ENCODE measurements at regions not wholly inside any gene's neighbourhood (a gene's known extent, or its start where the extent isn't known, plus 50 kb on each side); places are given as distances from the start of the nearest gene placed in this dataset.
A peak's percentile ranks its signal among the peaks of the same experiment; 100 is the strongest.

DNA sequence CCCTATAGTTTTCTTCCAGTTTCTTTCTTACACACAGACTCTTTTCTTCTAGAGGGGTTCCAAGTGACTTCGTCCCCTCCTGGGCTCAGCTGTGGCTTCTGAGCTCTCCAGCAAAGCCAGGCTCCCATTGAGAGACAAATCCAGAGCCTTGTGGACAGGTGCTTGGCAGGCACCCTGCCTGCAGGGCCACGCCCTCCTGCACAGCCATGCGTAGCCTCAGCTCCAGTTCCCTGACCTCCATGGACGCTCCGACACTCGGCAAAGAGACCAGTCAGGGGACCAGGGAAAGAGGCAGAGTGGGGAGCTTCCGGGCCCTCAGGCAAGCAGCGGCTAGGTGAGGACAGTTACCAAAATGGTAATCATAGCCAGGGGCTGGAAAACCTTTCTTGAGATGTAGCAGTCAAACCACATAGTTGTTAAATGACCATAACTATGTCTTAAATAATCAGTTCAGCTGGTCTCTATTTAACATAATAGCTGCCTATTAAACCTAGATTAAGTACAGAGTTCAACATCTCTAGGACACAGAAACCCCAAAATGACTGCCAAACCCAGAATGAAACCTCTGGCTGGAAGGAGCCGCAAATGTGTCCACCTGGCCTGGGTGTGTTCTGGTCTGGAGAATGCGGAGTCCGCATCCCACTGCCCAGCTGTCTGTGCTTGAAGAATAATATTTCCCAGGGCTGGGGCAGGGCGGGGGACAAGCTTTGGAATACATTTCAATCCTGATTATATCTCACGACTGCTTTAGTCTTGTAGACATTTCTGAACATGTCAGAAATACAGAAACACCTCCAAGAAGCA is 69.3 kb upstream of the RGMA start:
- no peak for DNase-seq (ENCODE audit: low spot score)

DNA sequence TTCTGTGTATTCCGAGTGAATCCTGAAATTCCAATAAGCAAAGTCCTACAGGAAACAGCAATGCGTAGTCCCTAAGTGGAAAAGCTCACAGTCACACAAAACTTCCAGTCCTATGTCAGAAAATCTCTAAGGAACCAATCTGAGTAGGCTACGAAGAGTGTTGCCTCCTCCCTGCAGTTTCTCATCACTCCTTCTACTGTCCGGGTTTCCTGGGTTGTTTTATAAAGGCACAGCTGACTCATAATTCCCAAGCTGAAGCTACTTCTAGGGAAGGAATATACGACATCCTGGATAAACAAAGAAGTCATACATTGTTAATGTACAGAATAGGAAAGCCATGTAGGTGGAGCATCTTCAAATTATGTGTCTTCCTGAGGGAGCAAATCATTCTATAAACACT is 65.7 kb upstream of the RGMA start:
- H3K36me3 ChIP-seq (replicated peaks; ENCODE audit: insufficient read depth, low read depth), result no peaks in the 10 kb centered on the region
- no peaks in the 10 kb centered on the region for H3K4me1 ChIP-seq (ENCODE audit: insufficient read depth)
- H3K9me3 ChIP-seq (ENCODE audit: low read depth), result no peaks in the 10 kb centered on the region
- 77% methylated on average over 5 of the region's 5 CpGs for WGBS (ENCODE audit: low lambda C conversion rate, missing lambda C conversion rate)
- no peak for DNase-seq (ENCODE audit: low spot score)
- H4K20me1 ChIP-seq (ENCODE audit: insufficient read depth, poor library complexity, severe bottlenecking), result no peaks in the 10 kb centered on the region
- TF ChIP-seq EZH2phosphoT487 (IDR thresholded peaks at IDR 0.05; ENCODE audit: low read depth, severe bottlenecking, unreplicated experiment), result no peak
- TF ChIP-seq, protein P1, sequence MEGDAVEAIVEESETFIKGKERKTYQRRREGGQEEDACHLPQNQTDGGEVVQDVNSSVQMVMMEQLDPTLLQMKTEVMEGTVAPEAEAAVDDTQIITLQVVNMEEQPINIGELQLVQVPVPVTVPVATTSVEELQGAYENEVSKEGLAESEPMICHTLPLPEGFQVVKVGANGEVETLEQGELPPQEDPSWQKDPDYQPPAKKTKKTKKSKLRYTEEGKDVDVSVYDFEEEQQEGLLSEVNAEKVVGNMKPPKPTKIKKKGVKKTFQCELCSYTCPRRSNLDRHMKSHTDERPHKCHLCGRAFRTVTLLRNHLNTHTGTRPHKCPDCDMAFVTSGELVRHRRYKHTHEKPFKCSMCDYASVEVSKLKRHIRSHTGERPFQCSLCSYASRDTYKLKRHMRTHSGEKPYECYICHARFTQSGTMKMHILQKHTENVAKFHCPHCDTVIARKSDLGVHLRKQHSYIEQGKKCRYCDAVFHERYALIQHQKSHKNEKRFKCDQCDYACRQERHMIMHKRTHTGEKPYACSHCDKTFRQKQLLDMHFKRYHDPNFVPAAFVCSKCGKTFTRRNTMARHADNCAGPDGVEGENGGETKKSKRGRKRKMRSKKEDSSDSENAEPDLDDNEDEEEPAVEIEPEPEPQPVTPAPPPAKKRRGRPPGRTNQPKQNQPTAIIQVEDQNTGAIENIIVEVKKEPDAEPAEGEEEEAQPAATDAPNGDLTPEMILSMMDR (IDR thresholded peaks at IDR 0.05; ENCODE audit: poor library complexity), result no peak
- no peak for TF ChIP-seq EZH2 (IDR thresholded peaks at IDR 0.05; ENCODE audit: borderline replicate concordance)
- no peak overlapping the region for H2AFZ ChIP-seq
- no peaks in the 10 kb centered on the region for H3K79me2 ChIP-seq
- no peaks in the 10 kb centered on the region for H3K27me3 ChIP-seq
- H3K27ac ChIP-seq, result no peak overlapping the region
- H3K4me2 ChIP-seq, result no peak overlapping the region
- H3K9me2 ChIP-seq (replicated peaks; ENCODE audit: insufficient read depth), result no peaks in the 10 kb centered on the region
- H3K4me3 ChIP-seq, result no peak overlapping the region

More for the DNA sequence above, 69.3 kb upstream of the RGMA start:
- Histone ChIP-seq H3K4me3 (no peak overlapping the region), H3K27me3 (no peaks in the 10 kb centered on the region), H2AFZ (no peak overlapping the region), H3K9me2 (replicated peaks; ENCODE audit: insufficient read depth) (no peaks in the 10 kb centered on the region), H4K20me1 (ENCODE audit: insufficient read depth, poor library complexity, severe bottlenecking) (no peaks in the 10 kb centered on the region), H3K36me3 (replicated peaks; ENCODE audit: insufficient read depth, low read depth) (no peaks in the 10 kb centered on the region), H3K9me3 (ENCODE audit: low read depth) (no peaks in the 10 kb centered on the region), H3K79me2 (no peaks in the 10 kb centered on the region), H3K27ac (no peak overlapping the region), H3K4me1 (ENCODE audit: insufficient read depth) (no peaks in the 10 kb centered on the region), H3K4me2 (no peak overlapping the region)
- WGBS (ENCODE audit: low lambda C conversion rate, missing lambda C conversion rate), result 90% methylated on average over 13 of the region's 13 CpGs
- TF ChIP-seq, protein P1 (IDR thresholded peaks at IDR 0.05; ENCODE audit: poor library complexity), result no peak
- no peak for TF ChIP-seq EZH2phosphoT487 (IDR thresholded peaks at IDR 0.05; ENCODE audit: low read depth, severe bottlenecking, unreplicated experiment)
- no peak for TF ChIP-seq EZH2 (IDR thresholded peaks at IDR 0.05; ENCODE audit: borderline replicate concordance)

DNA sequence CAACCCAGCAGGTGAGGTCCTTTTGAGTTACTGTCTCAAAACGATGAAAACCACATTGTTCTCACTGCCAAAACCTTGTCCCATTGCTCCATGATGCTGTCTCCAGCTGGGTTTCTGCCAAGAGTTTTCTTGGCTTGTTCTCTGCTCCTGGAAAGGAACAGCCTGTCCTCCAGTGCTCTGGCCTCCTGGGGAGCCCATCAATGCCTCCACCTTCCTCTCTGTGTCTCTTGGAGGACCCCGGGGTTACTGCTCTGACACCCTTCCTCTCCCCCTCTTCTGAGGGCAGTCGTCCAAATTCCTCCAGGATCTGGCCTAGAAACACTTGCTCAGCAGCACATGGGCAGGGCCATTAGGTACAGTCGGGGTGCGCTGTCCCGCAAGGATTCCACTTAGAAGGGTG is 63.9 kb upstream of the RGMA start:
- Histone ChIP-seq H3K79me2 (no peaks in the 10 kb centered on the region), H3K27me3 (no peaks in the 10 kb centered on the region), H3K36me3 (replicated peaks; ENCODE audit: insufficient read depth, low read depth) (no peaks in the 10 kb centered on the region), H3K9me2 (replicated peaks; ENCODE audit: insufficient read depth) (no peaks in the 10 kb centered on the region), H4K20me1 (ENCODE audit: insufficient read depth, poor library complexity, severe bottlenecking) (no peaks in the 10 kb centered on the region), H3K4me1 (ENCODE audit: insufficient read depth) (no peaks in the 10 kb centered on the region), H3K9me3 (ENCODE audit: low read depth) (no peaks in the 10 kb centered on the region), H3K4me2 (no peak overlapping the region), H3K4me3 (no peak overlapping the region), H2AFZ (no peak overlapping the region), H3K27ac (no peak overlapping the region)
- 66% methylated on average over 6 of the region's 6 CpGs for WGBS (ENCODE audit: low lambda C conversion rate, missing lambda C conversion rate)
- TF ChIP-seq, protein P1 (IDR thresholded peaks at IDR 0.05; ENCODE audit: poor library complexity), result no peak
- no peak for TF ChIP-seq EZH2phosphoT487 (IDR thresholded peaks at IDR 0.05; ENCODE audit: low read depth, severe bottlenecking, unreplicated experiment)
- no peak for TF ChIP-seq EZH2 (IDR thresholded peaks at IDR 0.05; ENCODE audit: borderline replicate concordance)
- peak; percentile 20 for DNase-seq (ENCODE audit: low spot score)

Measured in hepatocyte (in vitro differentiated cells).